AG04450 (cell line): ENCODE measurements at regions not wholly inside any gene's neighbourhood (a gene's known extent, or its start where the extent isn't known, plus 50 kb on each side); places are given as distances from the start of the nearest gene placed in this dataset.

Source experiments
- CTCF ChIA-PET: fragments of 300-600, 350-600 bp; formaldehyde crosslinking; extraction: SDS; loops from one replicate; lab custom pipeline; 2022; ENCODE audit warnings: antibody characterized with exemption, inconsistent platforms; lab: Charles Lee
- POLR2A ChIA-PET: fragments of 350-600 bp; formaldehyde crosslinking; extraction: SDS; loops from one replicate; lab custom pipeline; 2021; ENCODE audit warnings: antibody characterized with exemption, inconsistent platforms; lab: Yijun Ruan, JAX
- DNase-seq: peaks from one replicate; pipeline ENCODE4 v3.0.0-alpha.2; 2011; ENCODE audit warnings: low read depth, low spot score
- H3K27ac ChIP-seq: one replicate; pipeline ENCODE4 v1.5.1; 2012; ENCODE audit warnings: low read depth, low read length, control low read depth
- H3K27me3 ChIP-seq: one replicate; pipeline ENCODE4 v1.6.0; 2012; ENCODE audit warnings: low read length; ENCODE audit not compliant: control insufficient read depth, insufficient read depth
- H3K4me3 ChIP-seq: 2 replicates; pipeline ENCODE4 v1.5.1; 2011; ENCODE audit warnings: mild to moderate bottlenecking, low read depth, low read length, control low read depth
- H3K9me3 ChIP-seq: 2 replicates; pipeline ENCODE4 v1.5.1; 2012; ENCODE audit warnings: low read length; ENCODE audit not compliant: control insufficient read depth, insufficient read depth
- TF ChIP-seq, protein P1 (sequence below): IDR thresholded peaks from 2 replicates; pipeline ENCODE4 v1.5.1; 2011; ENCODE audit warnings: low read depth, low read length, control low read depth, inconsistent platforms

GRCh38 chr13:81540777-81541176 is 1199.9 kb upstream of the SPRY2 start:
- TF ChIP-seq, protein P1, sequence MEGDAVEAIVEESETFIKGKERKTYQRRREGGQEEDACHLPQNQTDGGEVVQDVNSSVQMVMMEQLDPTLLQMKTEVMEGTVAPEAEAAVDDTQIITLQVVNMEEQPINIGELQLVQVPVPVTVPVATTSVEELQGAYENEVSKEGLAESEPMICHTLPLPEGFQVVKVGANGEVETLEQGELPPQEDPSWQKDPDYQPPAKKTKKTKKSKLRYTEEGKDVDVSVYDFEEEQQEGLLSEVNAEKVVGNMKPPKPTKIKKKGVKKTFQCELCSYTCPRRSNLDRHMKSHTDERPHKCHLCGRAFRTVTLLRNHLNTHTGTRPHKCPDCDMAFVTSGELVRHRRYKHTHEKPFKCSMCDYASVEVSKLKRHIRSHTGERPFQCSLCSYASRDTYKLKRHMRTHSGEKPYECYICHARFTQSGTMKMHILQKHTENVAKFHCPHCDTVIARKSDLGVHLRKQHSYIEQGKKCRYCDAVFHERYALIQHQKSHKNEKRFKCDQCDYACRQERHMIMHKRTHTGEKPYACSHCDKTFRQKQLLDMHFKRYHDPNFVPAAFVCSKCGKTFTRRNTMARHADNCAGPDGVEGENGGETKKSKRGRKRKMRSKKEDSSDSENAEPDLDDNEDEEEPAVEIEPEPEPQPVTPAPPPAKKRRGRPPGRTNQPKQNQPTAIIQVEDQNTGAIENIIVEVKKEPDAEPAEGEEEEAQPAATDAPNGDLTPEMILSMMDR = no peak
- no peaks in the 10 kb centered on the region for H3K27me3 ChIP-seq
- H3K9me3 ChIP-seq = peaks cover 14% of the 10 kb centered on the region; the same call in 1 of the 2 replicates
- ChIA-PET CTCF (no interaction called here), POLR2A (no interaction called here)
- DNase-seq = no peak
- H3K27ac ChIP-seq = no peak overlapping the region
- H3K4me3 ChIP-seq = no peak overlapping the region

DNA sequence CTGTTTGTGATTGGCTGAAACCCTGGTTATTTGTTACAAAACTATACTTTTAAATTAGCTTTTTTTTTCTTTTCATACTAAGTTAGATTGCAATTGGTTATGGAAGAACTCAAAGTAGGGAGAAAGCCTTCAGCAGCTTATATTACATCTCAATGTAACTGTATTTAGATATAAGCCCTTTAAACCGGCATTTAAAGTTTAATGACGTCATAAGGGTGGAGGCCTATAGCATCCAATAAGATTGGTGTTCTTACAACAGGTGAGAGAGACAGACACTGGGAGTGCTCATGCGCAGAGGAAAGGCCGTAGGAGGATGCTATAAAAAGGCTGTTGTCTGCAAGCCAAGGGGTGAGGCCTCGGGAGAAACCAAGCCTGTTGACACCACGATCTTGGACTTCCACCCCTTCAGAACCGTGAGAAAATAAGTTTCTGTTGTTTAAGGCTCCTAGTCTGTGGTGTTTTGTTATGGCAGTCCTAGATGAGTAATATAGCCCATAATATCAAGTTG is 1198.8 kb upstream of the SPRY2 start:
- no peaks in the 10 kb centered on the region for H3K27me3 ChIP-seq
- peaks cover 11% of the 10 kb centered on the region; the same call in 1 of the 2 replicates for H3K9me3 ChIP-seq
- ChIA-PET POLR2A (no interaction called here), CTCF (no interaction called here)
- no peak overlapping the region for H3K4me3 ChIP-seq
- H3K27ac ChIP-seq = no peak overlapping the region
- no peak for DNase-seq
- TF ChIP-seq, protein P1 = no peak

GRCh38 chr13:81498969-81499368 is 1158.0 kb upstream of the SPRY2 start:
- TF ChIP-seq, protein P1 = no peak
- ChIA-PET CTCF (no interaction called here), POLR2A (no interaction called here)
- H3K9me3 ChIP-seq = peaks cover 4% of the 10 kb centered on the region; the same call in 1 of the 2 replicates
- no peak overlapping the region for H3K4me3 ChIP-seq
- no peak overlapping the region for H3K27ac ChIP-seq
- DNase-seq = no peak
- no peaks in the 10 kb centered on the region for H3K27me3 ChIP-seq

DNA sequence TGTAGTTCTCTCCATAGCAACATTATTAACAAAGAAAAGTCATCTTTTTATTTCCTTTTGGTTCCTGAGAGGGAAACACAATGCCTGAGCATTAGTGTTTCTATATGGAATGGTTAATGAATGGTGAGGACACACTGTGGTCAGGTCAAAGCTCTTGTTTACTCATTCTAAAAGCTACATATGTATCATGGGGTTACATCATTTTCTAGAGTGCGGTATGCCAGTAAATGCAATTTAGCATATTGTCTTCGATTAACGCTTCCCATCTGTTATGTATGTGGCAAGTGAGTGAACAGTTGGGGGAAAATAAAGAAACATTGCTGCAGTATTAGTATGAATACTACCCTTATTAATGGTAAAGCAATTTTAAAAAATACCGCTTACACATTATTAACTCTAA is 1152.2 kb upstream of the SPRY2 start:
- no peak for DNase-seq
- Histone ChIP-seq H3K27me3 (no peaks in the 10 kb centered on the region), H3K27ac (no peak overlapping the region), H3K9me3 (peaks cover 4% of the 10 kb centered on the region; the same call in 1 of the 2 replicates), H3K4me3 (no peak overlapping the region)
- CTCF ChIA-PET = no interaction called here
- TF ChIP-seq, protein P1 = no peak
- POLR2A ChIA-PET = no interaction called here

DNA sequence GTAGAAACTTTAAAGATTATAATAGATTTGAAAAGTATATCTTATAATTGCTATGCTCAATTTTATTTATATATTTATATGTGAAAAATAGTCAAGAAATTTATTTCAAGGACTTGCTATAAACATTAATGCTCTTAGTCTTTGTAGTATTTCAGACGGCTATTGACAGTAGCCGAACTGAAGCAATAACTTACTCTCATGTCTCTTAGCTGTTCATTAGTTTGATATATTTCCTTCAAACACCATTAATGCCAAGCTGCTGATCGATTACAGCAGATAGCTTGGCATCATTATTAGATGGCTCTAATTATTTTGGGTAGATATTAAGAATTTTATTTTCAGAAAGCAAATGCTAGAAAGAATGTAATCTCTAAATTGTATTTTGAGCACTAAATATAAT is 1151.5 kb upstream of the SPRY2 start:
- no peak overlapping the region for H3K27ac ChIP-seq
- H3K4me3 ChIP-seq = no peak overlapping the region
- TF ChIP-seq, protein P1 = no peak
- ChIA-PET POLR2A (no interaction called here), CTCF (no interaction called here)
- no peak for DNase-seq
- peaks cover 4% of the 10 kb centered on the region; the same call in 1 of the 2 replicates for H3K9me3 ChIP-seq
- no peaks in the 10 kb centered on the region for H3K27me3 ChIP-seq
